GM12891 (cell line): ENCODE measurements at regions not wholly inside any gene's neighbourhood (a gene's known extent, or its start where the extent isn't known, plus 50 kb on each side); places are given as distances from the start of the nearest gene placed in this dataset.

Experiments used
- PAX5 ChIP-seq: IDR thresholded peaks from 2 replicates; pipeline ENCODE4 v1.6.1; 2011; ENCODE audit warnings: low read length, moderate library complexity, mild to moderate bottlenecking; ENCODE audit not compliant: insufficient read depth, severe bottlenecking
- POLR2A ChIP-seq: IDR thresholded peaks from 2 replicates; pipeline ENCODE4 v1.6.1; 2011; ENCODE audit warnings: low read depth, low read length, control low read depth
- POLR2AphosphoS5 ChIP-seq: IDR thresholded peaks from 2 replicates; pipeline ENCODE4 v1.6.1; 2011; ENCODE audit warnings: low read depth, low read length, control low read depth
- SPI1 ChIP-seq: IDR thresholded peaks from 2 replicates; pipeline ENCODE4 v1.6.1; 2011; ENCODE audit warnings: low read depth, low read length, control low read depth
- TAF1 ChIP-seq: IDR thresholded peaks from 2 replicates; pipeline ENCODE4 v1.6.1; 2011; ENCODE audit warnings: low read depth, low read length, control low read depth

DNA sequence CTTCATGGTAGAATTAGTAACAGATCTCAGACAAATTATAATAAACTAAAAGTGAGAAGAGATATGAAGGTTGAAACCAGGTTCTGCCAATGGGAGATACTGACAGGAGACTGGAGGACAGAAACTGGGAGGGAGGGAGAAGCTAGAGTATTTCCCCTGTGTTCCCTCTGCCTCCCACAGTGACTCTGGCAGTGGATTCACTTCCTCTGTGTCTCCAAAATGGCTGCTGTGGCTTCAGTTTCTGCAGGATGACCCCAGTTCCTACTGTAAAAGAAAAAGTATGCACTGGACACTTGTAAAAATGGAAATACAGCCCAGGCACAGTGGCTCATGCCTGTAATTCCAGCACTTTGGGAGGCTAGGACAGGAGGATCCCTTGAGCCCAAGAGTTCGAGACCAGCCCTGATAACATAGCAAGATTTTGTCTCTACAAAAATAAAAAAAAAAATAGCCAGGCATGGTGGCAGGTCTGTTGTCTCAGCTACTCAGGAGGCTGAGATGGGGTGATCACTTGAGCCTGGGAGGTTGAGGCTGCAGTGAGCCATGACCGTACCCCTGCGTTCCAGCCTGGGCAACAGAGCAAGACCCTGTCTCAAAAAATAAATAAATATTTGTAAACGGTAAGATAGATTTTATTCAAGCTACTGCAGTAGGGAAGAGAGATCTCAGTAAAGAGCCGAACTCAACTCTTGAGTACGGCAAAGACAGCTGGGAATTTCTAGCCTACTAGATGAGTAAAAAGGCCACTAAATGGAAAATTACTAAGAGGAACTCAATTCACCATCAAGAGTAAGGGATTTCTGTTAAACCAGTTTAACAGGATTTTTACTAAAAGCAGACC, 156.6 kb upstream of the TRIM24 start:
- TF ChIP-seq POLR2A, result no peak
- TF ChIP-seq POLR2AphosphoS5, result no peak
- no peak for TF ChIP-seq PAX5
- TF ChIP-seq SPI1, result no peak
- TF ChIP-seq TAF1, result no peak
